Ishikawa (cell line): ENCODE measurements at regions not wholly inside any gene's neighbourhood (a gene's known extent, or its start where the extent isn't known, plus 50 kb on each side); places are given as distances from the start of the nearest gene placed in this dataset.

Experiments used
- CEBPB ChIP-seq: IDR thresholded peaks from 2 replicates; pipeline ENCODE4 v1.6.1; 2012
- CREB1 ChIP-seq: IDR thresholded peaks from 2 replicates; pipeline ENCODE4 v1.6.1; 2012; ENCODE audit warnings: low read depth
- EGR1 ChIP-seq: IDR thresholded peaks from 2 replicates; pipeline ENCODE4 v1.6.1; 2012
- EP300 ChIP-seq: IDR thresholded peaks from 2 replicates; pipeline ENCODE4 v1.6.1; 2012; ENCODE audit warnings: borderline replicate concordance
- MAX ChIP-seq: IDR thresholded peaks from 2 replicates; pipeline ENCODE4 v1.6.1; 2012
- RAD21 ChIP-seq: IDR thresholded peaks from 2 replicates; pipeline ENCODE4 v1.6.1; 2012; ENCODE audit warnings: low read depth
- REST ChIP-seq: IDR thresholded peaks from 2 replicates; pipeline ENCODE4 v1.6.1; 2012; ENCODE audit warnings: low read depth, mild to moderate bottlenecking
- TAF1 ChIP-seq: IDR thresholded peaks from 2 replicates; pipeline ENCODE4 v1.6.1; 2012; ENCODE audit warnings: low read depth, mild to moderate bottlenecking
- TCF12 ChIP-seq: IDR thresholded peaks from 2 replicates; pipeline ENCODE4 v1.6.1; 2012; ENCODE audit warnings: low read depth
- TEAD4 ChIP-seq: IDR thresholded peaks from 2 replicates; pipeline ENCODE4 v1.6.1; 2012
- USF1 ChIP-seq: IDR thresholded peaks from 2 replicates; pipeline ENCODE4 v1.6.1; 2012
- YY1 ChIP-seq: IDR thresholded peaks from 2 replicates; pipeline ENCODE4 v1.6.1; 2012; ENCODE audit warnings: low read depth
- ZBTB7A ChIP-seq: IDR thresholded peaks from 2 replicates; pipeline ENCODE4 v1.6.1; 2012; ENCODE audit warnings: low read depth

GRCh38 chr11:98835335-98835734, 185.4 kb upstream of the CNTN5 start:
- TF ChIP-seq EP300 (no peak), TAF1 (no peak), YY1 (no peak), USF1 (no peak), CREB1 (no peak), TEAD4 (no peak), REST (no peak), EGR1 (no peak), RAD21 (no peak), CEBPB (no peak), TCF12 (no peak), MAX (no peak), ZBTB7A (no peak)
